ENCODE measurements at regions not wholly inside any gene's neighbourhood (a gene's known extent, or its start where the extent isn't known, plus 50 kb on each side); places are given as distances from the start of the nearest gene placed in this dataset.

- H3K9ac ChIP-seq (ENCODE audit: low read length) = no peak overlapping the region
- no peaks in the 10 kb centered on the region for H3F3A ChIP-seq (ENCODE audit: insufficient read depth, low read length, poor library complexity, severe bottlenecking)
- no peak for TF ChIP-seq EP300 (conservative IDR thresholded peaks at IDR 0.05; ENCODE audit: poor library complexity, severe bottlenecking)
- no peak for TF ChIP-seq TAF1 (IDR thresholded peaks at IDR 0.05; ENCODE audit: low read depth)
- TF ChIP-seq CTCF (IDR thresholded peaks at IDR 0.05; ENCODE audit: poor library complexity, severe bottlenecking) = no peak
- TF ChIP-seq REST (IDR thresholded peaks at IDR 0.05; ENCODE audit: borderline replicate concordance) = no peak
- TF ChIP-seq MXI1 (conservative IDR thresholded peaks at IDR 0.05; ENCODE audit: poor library complexity, severe bottlenecking) = no peak
- no peak for TF ChIP-seq POLR2AphosphoS5 (IDR thresholded peaks at IDR 0.05)
- TF ChIP-seq RAD21 (conservative IDR thresholded peaks at IDR 0.05) = no peak
- TF ChIP-seq EZH2 (IDR thresholded peaks at IDR 0.05; ENCODE audit: borderline replicate concordance, insufficient read depth, low read length, poor library complexity, severe bottlenecking) = no peak
- no peak for TF ChIP-seq SMC3 (conservative IDR thresholded peaks at IDR 0.05; ENCODE audit: poor library complexity)
- no peaks in the 10 kb centered on the region for H4K20me1 ChIP-seq (ENCODE audit: insufficient read depth)
- H3K9me3 ChIP-seq (ENCODE audit: low read length) = peaks cover 4% of the 10 kb centered on the region
- H3K27ac ChIP-seq (ENCODE audit: low read length) = no peak overlapping the region
- H3K36me3 ChIP-seq (ENCODE audit: insufficient read depth, low read length) = no peaks in the 10 kb centered on the region
- H3K9me2 ChIP-seq (ENCODE audit: insufficient read depth, low read length) = no peaks in the 10 kb centered on the region
- H2AFZ ChIP-seq (ENCODE audit: low read depth, low read length) = no peak overlapping the region
- H3K79me2 ChIP-seq (replicated peaks; ENCODE audit: insufficient read depth, low read length) = no peaks in the 10 kb centered on the region
- no peak overlapping the region for H3K4me2 ChIP-seq (ENCODE audit: low read length)
- no peak overlapping the region for H3K4me3 ChIP-seq (ENCODE audit: low read length)
- no peaks in the 10 kb centered on the region for H3K27me3 ChIP-seq (ENCODE audit: insufficient read depth, low read depth, low read length)
These were observed 704.7 kb upstream of the ARPP21 start for GRCh38 chr3:34934660-34935059.

GRCh38 chr3:34938784-34939183 is 700.5 kb upstream of the ARPP21 start:
- TF ChIP-seq RAD21 (conservative IDR thresholded peaks at IDR 0.05) = no peak
- TF ChIP-seq CTCF (IDR thresholded peaks at IDR 0.05; ENCODE audit: poor library complexity, severe bottlenecking) = no peak
- no peak for TF ChIP-seq EP300 (conservative IDR thresholded peaks at IDR 0.05; ENCODE audit: poor library complexity, severe bottlenecking)
- Histone ChIP-seq H4K20me1 (ENCODE audit: insufficient read depth) (no peaks in the 10 kb centered on the region), H2AFZ (ENCODE audit: low read depth, low read length) (no peak overlapping the region), H3K4me2 (ENCODE audit: low read length) (no peak overlapping the region), H3F3A (ENCODE audit: insufficient read depth, low read length, poor library complexity, severe bottlenecking) (no peaks in the 10 kb centered on the region), H3K27me3 (ENCODE audit: insufficient read depth, low read depth, low read length) (no peaks in the 10 kb centered on the region), H3K36me3 (ENCODE audit: insufficient read depth, low read length) (no peaks in the 10 kb centered on the region), H3K9me2 (ENCODE audit: insufficient read depth, low read length) (no peaks in the 10 kb centered on the region), H3K27ac (ENCODE audit: low read length) (no peak overlapping the region), H3K79me2 (replicated peaks; ENCODE audit: insufficient read depth, low read length) (no peaks in the 10 kb centered on the region), H3K4me3 (ENCODE audit: low read length) (no peak overlapping the region), H3K9ac (ENCODE audit: low read length) (no peak overlapping the region), H3K9me3 (ENCODE audit: low read length) (no peaks in the 10 kb centered on the region)

All from neural cell (in vitro differentiated cells).